OCI-LY3 (cell line): ENCODE measurements at regions not wholly inside any gene's neighbourhood (a gene's known extent, or its start where the extent isn't known, plus 50 kb on each side); places are given as distances from the start of the nearest gene placed in this dataset.

ENCODE experiments used
- EZH2phosphoT487 ChIP-seq: fragments of 200-600 bp; shearing (Covaris generic); IDR thresholded peaks from 2 replicates; pipeline ENCODE4 v1.6.1; 2018; ENCODE audit warnings: antibody characterized with exemption, mixed run types, low read depth
- TF ChIP-seq, protein P1 (sequence below): fragments of 200-600, 300-600 bp; sonication (generic); IDR thresholded peaks from 2 replicates; pipeline ENCODE4 v1.5.1; 2014; ENCODE audit warnings: antibody characterized with exemption, low read length, low read depth

- TF ChIP-seq, protein P1, sequence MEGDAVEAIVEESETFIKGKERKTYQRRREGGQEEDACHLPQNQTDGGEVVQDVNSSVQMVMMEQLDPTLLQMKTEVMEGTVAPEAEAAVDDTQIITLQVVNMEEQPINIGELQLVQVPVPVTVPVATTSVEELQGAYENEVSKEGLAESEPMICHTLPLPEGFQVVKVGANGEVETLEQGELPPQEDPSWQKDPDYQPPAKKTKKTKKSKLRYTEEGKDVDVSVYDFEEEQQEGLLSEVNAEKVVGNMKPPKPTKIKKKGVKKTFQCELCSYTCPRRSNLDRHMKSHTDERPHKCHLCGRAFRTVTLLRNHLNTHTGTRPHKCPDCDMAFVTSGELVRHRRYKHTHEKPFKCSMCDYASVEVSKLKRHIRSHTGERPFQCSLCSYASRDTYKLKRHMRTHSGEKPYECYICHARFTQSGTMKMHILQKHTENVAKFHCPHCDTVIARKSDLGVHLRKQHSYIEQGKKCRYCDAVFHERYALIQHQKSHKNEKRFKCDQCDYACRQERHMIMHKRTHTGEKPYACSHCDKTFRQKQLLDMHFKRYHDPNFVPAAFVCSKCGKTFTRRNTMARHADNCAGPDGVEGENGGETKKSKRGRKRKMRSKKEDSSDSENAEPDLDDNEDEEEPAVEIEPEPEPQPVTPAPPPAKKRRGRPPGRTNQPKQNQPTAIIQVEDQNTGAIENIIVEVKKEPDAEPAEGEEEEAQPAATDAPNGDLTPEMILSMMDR = no peak
- no peak for TF ChIP-seq EZH2phosphoT487
These were observed 131.0 kb upstream of the PPP2R2D start for GRCh38 chr10:131769571-131770410.
